ENCODE measurements at regions not wholly inside any gene's neighbourhood (a gene's known extent, or its start where the extent isn't known, plus 50 kb on each side); places are given as distances from the start of the nearest gene placed in this dataset.
"Not testable (repeated sequence)": the region's sequence is repeated elsewhere in the genome, so short reads cannot be mapped to it uniquely, and the experiment has no call there.

DNA sequence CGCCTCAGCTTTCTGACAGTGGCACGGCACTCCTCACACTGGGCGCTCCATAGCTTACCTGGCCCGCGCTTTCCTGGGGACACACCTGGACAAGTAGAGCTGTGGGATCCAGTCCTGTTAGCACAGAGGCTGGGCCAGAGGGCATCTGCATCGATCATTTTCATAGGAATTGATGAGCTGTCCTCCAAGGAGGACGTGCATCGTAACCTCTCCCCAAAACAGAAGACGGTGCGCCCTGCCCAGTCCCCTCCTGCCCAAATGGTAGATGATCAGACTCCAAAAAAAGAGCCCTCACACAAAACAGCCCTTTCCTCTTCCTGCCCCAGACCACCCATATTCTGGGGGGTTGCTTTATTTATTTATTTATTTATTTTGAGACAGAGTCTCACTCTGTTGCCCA is 161.2 kb downstream of the CTTN start:
- Mint-ChIP-seq H3K27ac (no peak overlapping the region), H3K36me3 (ENCODE audit: insufficient read depth) (no peaks in the 10 kb centered on the region), H3K4me1 (ENCODE audit: low read depth in 2 of 2) (no peaks in the 10 kb centered on the region), H3K4me3 (no peak overlapping the region), H3K27me3 (peaks cover 2 to 12% of the 10 kb centered on the region in 2 donors), H3K9me3 (no peaks in the 10 kb centered on the region)
- DNase-seq (no peak), ATAC-seq (replicated peaks) (no peak)

DNA sequence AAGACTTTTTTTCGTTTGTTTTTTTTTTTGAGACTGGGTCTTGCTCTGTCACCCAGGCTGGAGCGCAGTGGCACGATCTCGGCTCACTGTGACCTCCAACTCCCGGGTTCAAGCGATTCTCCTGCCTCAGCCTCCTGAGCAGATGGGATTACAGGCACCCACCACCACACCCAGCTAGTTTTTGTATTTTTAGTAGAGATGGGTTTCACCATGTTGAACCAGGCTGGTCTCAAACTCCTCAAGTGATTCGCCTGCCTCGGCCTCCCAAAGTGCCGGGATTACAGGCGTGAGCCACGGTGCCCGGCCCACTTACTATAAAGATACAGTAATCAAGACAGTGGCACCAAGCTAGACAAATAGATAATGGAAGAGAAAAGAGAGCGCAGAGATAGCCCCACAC is 162.3 kb downstream of the CTTN start:
- not testable (repeated sequence) for H3K4me3 Mint-ChIP-seq; H3K4me1 Mint-ChIP-seq (ENCODE audit: low read depth in 2 of 2); H3K9me3 Mint-ChIP-seq; DNase-seq; H3K27ac Mint-ChIP-seq; H3K36me3 Mint-ChIP-seq (ENCODE audit: insufficient read depth); ATAC-seq (replicated peaks)
- peaks cover 11 to 21% of the 10 kb centered on the region in 2 donors for H3K27me3 Mint-ChIP-seq

DNA sequence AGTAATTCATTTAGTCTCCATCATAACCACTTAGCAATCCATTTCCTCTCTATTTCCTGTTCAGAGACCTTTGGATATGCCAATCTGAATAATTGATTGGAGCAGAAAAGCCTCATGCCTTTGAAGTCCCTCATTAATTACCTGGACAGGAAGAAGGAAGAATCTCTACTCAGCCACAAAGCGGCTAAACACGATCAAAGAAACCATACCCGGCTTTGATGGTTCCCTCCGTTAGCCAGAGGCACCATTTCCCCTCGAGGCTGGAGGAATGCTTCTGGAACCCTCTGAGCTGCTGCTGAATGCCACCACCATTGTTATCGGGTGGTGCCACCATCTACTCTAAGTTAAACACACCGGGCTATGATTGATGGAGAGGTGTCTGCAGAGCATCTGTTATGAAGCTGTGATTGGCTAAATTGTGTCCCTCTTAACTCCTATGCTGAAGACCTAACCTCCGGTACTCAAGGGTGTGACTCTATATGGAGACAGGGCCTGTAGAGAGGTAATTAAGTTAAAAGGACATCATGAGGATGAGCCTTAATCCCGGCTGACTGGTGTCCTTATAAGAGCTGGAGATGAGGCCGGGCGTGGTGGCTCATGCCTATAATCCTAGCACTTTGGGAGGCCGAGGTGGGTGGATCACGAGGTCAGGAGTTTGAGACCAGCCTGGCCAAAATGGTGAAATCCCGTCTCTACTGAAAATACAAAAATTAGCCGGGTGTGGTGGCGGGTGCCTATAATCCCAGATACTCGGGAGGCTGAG is 168.6 kb downstream of the CTTN start:
- no peak for ATAC-seq (replicated peaks)
- Mint-ChIP-seq H3K27ac (no peak overlapping the region), H3K36me3 (ENCODE audit: insufficient read depth) (peaks cover 3% of the 10 kb centered on the region), H3K4me3 (no peak overlapping the region), H3K9me3 (no peaks in the 10 kb centered on the region), H3K27me3 (peaks cover 35 to 67% of the 10 kb centered on the region in 2 donors), H3K4me1 (ENCODE audit: low read depth in 2 of 2) (peaks cover 0 to 5% of the 10 kb centered on the region in 2 donors)
- DNase-seq, result no peak

DNA sequence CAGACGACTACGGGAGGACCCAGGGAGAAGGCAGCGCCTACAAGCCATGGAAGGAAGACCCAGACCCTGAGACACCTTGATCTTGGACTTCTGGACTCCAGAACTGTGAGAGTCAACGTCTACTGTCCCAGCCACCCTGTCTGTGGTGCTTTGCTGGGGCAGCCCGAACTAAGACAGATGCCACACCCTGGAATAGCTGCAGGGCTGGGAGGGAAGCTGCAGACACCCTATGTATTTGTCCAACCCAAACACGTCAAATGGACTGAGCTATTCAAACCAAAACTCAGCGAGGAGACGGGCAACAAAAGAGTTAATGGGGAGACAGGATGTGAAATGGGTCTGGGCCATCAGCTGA is 169.3 kb downstream of the CTTN start:
- H3K9me3 Mint-ChIP-seq, result no peaks in the 10 kb centered on the region
- peaks cover 40 to 72% of the 10 kb centered on the region in 2 donors for H3K27me3 Mint-ChIP-seq
- peaks cover 3% of the 10 kb centered on the region for H3K36me3 Mint-ChIP-seq (ENCODE audit: insufficient read depth)
- ATAC-seq (replicated peaks), result no peak
- H3K27ac Mint-ChIP-seq, result no peak overlapping the region
- H3K4me3 Mint-ChIP-seq, result no peak overlapping the region
- H3K4me1 Mint-ChIP-seq (ENCODE audit: low read depth in 2 of 2), result peaks cover 0 to 5% of the 10 kb centered on the region in 2 donors
- DNase-seq, result no peak

DNA sequence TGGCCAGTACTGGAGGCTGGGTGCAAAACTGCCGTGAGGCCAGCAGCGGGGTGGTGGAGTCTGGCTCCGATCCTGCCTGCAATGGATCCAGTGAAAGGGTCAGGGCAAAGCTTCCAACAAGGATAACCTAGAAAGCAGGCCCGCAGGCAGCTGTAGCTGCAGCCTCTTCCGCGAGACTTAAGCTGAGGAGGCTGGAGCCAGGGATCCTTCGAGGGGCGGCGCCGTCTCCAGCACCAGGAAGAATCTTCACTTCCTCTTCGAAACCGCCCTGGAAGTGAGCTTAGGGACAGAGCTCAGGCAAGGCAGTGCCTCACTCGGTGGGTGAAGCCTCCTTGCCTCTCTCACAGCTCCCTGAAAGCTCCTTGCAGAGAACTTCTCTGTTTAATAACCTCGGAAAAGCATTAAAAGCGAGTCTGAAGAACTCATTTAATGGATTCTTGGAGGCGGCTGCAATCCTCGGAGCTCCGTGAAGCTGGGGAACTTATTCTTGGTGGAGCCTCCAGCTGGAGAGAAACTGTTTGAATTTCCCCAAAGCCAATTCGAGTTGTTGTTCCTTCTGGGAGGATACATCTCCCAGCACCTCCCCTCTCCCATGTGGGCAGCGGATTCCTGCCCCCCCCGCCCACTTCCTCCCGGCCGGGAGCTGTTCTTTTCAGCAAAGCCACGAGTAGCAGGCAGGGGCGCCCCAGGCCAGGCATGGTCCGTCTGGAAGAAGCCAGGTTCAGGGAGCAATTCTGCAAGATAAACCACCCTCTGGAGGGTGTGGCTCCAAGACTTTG is 169.9 kb downstream of the CTTN start:
- no peaks in the 10 kb centered on the region for H3K9me3 Mint-ChIP-seq

DNA sequence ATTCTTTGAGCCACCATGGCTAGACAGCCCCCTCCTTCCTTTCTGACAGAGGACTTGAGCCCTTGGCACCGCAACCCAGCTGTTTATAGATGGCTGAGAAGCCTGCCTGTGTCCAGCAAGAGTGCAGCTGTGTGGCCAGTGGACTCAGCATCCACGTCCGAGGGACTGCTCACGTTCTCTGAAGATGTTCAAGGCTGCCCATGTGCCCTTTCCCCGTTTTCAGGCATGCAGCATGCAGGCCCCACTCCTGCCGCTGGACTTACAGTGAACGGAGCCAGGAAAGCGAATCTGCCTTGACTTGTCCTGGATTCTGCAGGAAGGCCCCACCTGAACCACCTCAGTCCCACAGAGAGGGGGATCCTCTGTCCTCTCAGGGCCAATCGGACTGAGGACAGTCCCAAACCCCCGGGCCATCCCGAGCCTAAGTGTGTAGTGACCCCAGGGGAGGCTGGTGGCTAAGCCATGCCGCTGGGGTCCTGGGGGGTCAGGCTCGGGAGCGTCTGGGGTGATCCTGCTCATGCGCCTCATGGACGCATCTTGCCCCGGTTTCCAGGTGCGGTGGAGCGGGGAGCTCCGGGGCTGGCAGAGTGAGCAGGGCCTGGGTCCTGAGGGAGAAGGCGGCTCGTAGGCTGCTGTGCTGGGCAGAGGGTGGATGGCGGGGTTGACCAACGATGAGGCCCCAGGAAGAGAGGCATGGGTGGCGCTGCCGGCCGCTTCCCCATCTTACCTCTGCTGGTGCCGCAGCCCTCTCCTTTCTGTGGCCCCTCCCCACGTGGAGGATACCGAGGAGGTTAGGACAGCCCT is 170.7 kb downstream of the CTTN start:
- Mint-ChIP-seq H3K27ac (no peak overlapping the region), H3K4me3 (no peak overlapping the region), H3K27me3 (peaks cover 41 to 76% of the 10 kb centered on the region in 2 donors), H3K4me1 (ENCODE audit: low read depth in 2 of 2) (peaks cover 0 to 5% of the 10 kb centered on the region in 2 donors), H3K9me3 (no peaks in the 10 kb centered on the region), H3K36me3 (ENCODE audit: insufficient read depth) (peaks cover 5% of the 10 kb centered on the region)
- DNase-seq, result no peak
- no peak for ATAC-seq (replicated peaks)

More for the DNA sequence above, 169.9 kb downstream of the CTTN start:
- no peak for ATAC-seq (replicated peaks)
- Mint-ChIP-seq H3K27ac (no peak overlapping the region), H3K27me3 (peaks cover 41 to 73% of the 10 kb centered on the region in 2 donors), H3K36me3 (ENCODE audit: insufficient read depth) (peaks cover 5% of the 10 kb centered on the region), H3K4me1 (ENCODE audit: low read depth in 2 of 2) (peaks cover 0 to 5% of the 10 kb centered on the region in 2 donors), H3K4me3 (no peak overlapping the region)
- DNase-seq, result no peak

GRCh38 chr11:70569618-70569890 is 171.2 kb downstream of the CTTN start:
- peaks cover 42 to 77% of the 10 kb centered on the region in 2 donors for H3K27me3 Mint-ChIP-seq
- no peaks in the 10 kb centered on the region for H3K9me3 Mint-ChIP-seq
- H3K4me3 Mint-ChIP-seq, result no peak overlapping the region
- peaks cover 5% of the 10 kb centered on the region for H3K36me3 Mint-ChIP-seq (ENCODE audit: insufficient read depth)
- DNase-seq (no peak), ATAC-seq (replicated peaks) (no peak)
- H3K27ac Mint-ChIP-seq, result no peak overlapping the region
- peaks cover 0 to 5% of the 10 kb centered on the region in 2 donors for H3K4me1 Mint-ChIP-seq (ENCODE audit: low read depth in 2 of 2)

DNA sequence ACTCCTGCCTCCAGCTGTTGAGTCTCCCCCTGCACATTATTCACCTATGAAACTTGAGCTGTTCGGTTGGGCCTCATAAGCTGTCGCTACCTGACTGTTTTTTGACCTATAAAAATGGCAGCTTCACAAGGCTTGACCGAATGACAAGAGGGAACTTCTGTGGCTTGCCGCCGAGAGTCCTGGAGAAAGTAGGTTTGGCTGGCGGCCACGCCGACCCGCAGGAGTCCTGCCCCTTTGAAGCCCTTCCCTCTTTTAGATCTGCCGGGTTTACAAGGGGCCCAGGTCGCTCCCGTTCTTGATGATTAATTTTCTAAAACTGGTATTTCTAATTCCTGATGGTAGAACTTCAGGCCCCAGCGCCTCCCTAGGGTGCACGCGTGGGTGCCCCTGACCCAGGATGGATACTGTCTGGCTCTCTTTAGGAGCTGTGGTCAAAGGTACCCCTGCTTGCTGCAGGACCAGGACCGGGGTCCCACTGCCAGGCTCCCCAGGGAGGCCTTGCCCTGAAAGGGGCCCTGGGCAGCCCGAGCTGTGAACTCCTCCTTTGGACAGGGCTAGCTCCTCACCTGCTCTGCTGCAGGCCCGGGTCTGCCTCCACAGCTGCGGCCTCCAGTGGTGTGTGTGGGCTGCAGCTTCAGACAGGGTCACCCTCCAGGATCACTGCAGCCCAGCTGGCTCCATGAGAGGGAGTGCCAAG is 171.8 kb downstream of the CTTN start:
- Mint-ChIP-seq H3K27me3 (peaks cover 42 to 77% of the 10 kb centered on the region in 2 donors), H3K9me3 (no peaks in the 10 kb centered on the region), H3K27ac (no peak overlapping the region), H3K4me1 (ENCODE audit: low read depth in 2 of 2) (peaks cover 0 to 5% of the 10 kb centered on the region in 2 donors), H3K4me3 (no peak overlapping the region), H3K36me3 (ENCODE audit: insufficient read depth) (peaks cover 5% of the 10 kb centered on the region)
- DNase-seq (no peak), ATAC-seq (replicated peaks) (no peak)

DNA sequence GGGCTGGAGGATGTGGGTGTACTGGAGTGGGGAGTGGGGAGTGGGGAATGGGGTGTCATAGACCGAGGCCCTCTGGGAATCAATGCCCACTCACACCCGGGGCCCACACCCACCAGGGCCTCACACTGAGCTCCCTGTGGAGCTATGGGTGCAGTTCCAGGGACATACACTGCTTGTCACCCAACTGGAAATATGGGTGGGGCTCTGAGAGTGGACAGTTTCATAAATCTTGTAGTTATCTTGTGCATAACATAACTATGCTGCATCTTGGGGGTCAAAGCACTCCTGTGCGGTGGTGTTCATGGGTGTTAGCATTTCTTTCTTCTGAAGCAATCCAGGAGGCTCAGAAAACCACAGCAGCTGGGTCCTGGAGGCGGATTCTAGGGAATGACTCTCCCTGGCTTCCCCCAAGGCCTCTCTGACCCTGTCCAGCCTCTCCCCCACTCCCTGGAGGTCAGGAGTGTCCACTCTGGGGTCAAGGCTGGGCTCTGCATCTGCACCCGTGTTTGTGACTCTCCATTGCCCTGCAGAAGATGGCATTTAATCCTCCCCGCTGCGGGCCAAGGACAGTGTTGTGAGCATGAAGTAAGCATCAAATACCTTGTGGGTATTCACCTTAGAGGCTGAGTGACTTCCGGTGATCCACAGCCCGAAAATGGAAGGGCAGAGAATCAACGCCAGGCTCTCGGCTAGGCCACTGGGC is 172.5 kb downstream of the CTTN start:
- Mint-ChIP-seq H3K9me3 (no peaks in the 10 kb centered on the region), H3K4me3 (no peak overlapping the region), H3K27ac (no peak overlapping the region), H3K27me3 (peaks cover 35 to 73% of the 10 kb centered on the region in 2 donors), H3K36me3 (ENCODE audit: insufficient read depth) (peaks cover 5% of the 10 kb centered on the region), H3K4me1 (ENCODE audit: low read depth in 2 of 2) (peaks cover 0 to 5% of the 10 kb centered on the region in 2 donors)
- ATAC-seq (replicated peaks) (no peak), DNase-seq (no peak)

DNA sequence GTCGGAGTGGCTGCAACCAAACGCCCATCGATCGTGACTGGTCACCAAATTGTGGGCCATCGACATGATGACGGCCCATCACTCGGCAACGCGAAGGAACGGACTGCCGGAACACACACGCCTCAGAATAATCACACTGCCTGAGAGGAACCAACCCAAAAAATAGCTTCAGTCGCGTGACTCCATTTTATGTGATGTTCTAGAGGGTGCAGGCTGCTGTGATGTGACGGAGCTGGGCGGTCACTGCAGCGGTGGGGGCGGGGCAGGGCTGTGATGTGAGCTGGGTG is 174.6 kb downstream of the CTTN start:
- Mint-ChIP-seq H3K27ac (no peak overlapping the region), H3K36me3 (ENCODE audit: insufficient read depth) (peaks cover 5% of the 10 kb centered on the region), H3K4me3 (no peak overlapping the region), H3K4me1 (ENCODE audit: low read depth in 2 of 2) (peaks cover 0 to 1% of the 10 kb centered on the region in 2 donors), H3K9me3 (no peaks in the 10 kb centered on the region), H3K27me3 (peaks cover 18 to 53% of the 10 kb centered on the region in 2 donors)
- DNase-seq, result no peak
- no peak for ATAC-seq (replicated peaks)

DNA sequence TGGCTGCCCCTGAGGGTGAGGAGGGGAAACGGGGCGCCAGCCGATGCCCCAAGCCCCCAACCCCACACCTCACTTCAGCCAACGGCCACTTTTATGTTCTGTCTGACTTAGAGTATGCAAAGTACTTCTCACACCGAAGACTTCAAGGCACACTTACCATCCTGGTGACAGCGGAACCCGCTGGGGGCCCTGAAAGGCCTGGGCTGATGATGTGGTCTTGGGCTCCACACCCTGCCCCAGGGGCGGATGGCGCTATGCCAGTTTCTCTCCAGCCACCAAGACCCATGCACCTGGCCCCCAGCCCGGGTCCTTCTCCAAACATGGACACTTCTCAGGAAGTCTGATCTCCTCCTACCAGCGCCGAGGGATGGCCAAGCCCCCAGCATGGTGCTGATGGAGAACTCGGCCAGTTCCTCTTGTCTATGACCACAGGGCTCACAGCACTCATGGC is 175.4 kb downstream of the CTTN start:
- no peak overlapping the region for H3K27ac Mint-ChIP-seq
- ATAC-seq (replicated peaks) (no peak), DNase-seq (no peak)
- H3K9me3 Mint-ChIP-seq, result no peaks in the 10 kb centered on the region
- H3K4me1 Mint-ChIP-seq (ENCODE audit: low read depth in 2 of 2), result no peaks in the 10 kb centered on the region
- no peak overlapping the region for H3K4me3 Mint-ChIP-seq
- H3K36me3 Mint-ChIP-seq (ENCODE audit: insufficient read depth), result peaks cover 5% of the 10 kb centered on the region
- H3K27me3 Mint-ChIP-seq, result peaks cover 17 to 48% of the 10 kb centered on the region in 2 donors

GRCh38 chr11:70574725-70575347 is 176.5 kb downstream of the CTTN start:
- peaks cover 5% of the 10 kb centered on the region for H3K36me3 Mint-ChIP-seq (ENCODE audit: insufficient read depth)
- no peaks in the 10 kb centered on the region for H3K9me3 Mint-ChIP-seq
- H3K27ac Mint-ChIP-seq, result no peak overlapping the region
- DNase-seq (no peak), ATAC-seq (replicated peaks) (no peak)
- H3K27me3 Mint-ChIP-seq, result peaks cover 13 to 48% of the 10 kb centered on the region in 2 donors
- no peak overlapping the region for H3K4me3 Mint-ChIP-seq
- no peaks in the 10 kb centered on the region for H3K4me1 Mint-ChIP-seq (ENCODE audit: low read depth in 2 of 2)

Data from effector memory CD8-positive, alpha-beta T cell (primary cell).